PC-9 (cell line): ENCODE measurements at regions not wholly inside any gene's neighbourhood (a gene's known extent, or its start where the extent isn't known, plus 50 kb on each side); places are given as distances from the start of the nearest gene placed in this dataset.

ENCODE experiments used
- BruUV-seq: library from RNA; stranded (reverse); fragments of 400-500 nt; replicated peaks from 2 replicates; lab custom pipeline; 2021; lab: Mats Ljungman, UMichigan
- CTCF ChIA-PET: fragments of 300-600 bp; sonication (Branson Sonifier 250); formaldehyde crosslinking; loops from one replicate; lab custom pipeline; 2022; ENCODE audit warnings: antibody characterized with exemption; lab: Charles Lee
- POLR2A ChIA-PET: fragments of 300-600 bp; sonication (Branson Sonifier 250); formaldehyde crosslinking; loops from one replicate; lab custom pipeline; 2022; ENCODE audit warnings: antibody characterized with exemption; ENCODE audit not compliant: unreplicated experiment; lab: Charles Lee
- DNase-seq, 2 experiments: peaks; one replicate each; pipeline versions ENCODE4 v3.0.0 to v3.0.0-alpha.2; 2015 to 2022; ENCODE audit warnings: mixed read lengths in 1 of 2
- H2AFZ ChIP-seq: fragments of 200-600 bp; sonication (generic); 2 replicates; pipeline ENCODE4 v1.8.1; 2017; ENCODE audit warnings: antibody characterized with exemption
- H3F3A ChIP-seq: fragments of 200-600 bp; sonication (generic); 2 replicates; pipeline ENCODE4 v1.8.1; 2017; ENCODE audit warnings: antibody characterized with exemption, mild to moderate bottlenecking, low read depth; ENCODE audit not compliant: insufficient read depth
- H3K27ac ChIP-seq: fragments of 200-600 bp; sonication (generic); 2 replicates; pipeline ENCODE4 v1.6.1; 2016; ENCODE audit warnings: mixed run types
- H3K27me3 ChIP-seq: fragments of 200-600 bp; sonication (generic); 2 replicates; pipeline ENCODE4 v1.6.1; 2016; ENCODE audit warnings: low read depth, mixed run types; ENCODE audit not compliant: insufficient read depth
- H3K36me3 ChIP-seq: fragments of 200-600 bp; sonication (generic); 2 replicates; pipeline ENCODE4 v1.6.1; 2016; ENCODE audit warnings: low read depth, mixed run types
- H3K4me1 ChIP-seq: fragments of 200-600 bp; sonication (generic); replicated peaks from 2 replicates; pipeline ENCODE4 v1.6.1; 2016; ENCODE audit warnings: mixed run types; ENCODE audit not compliant: insufficient read depth
- H3K4me2 ChIP-seq: fragments of 200-600 bp; sonication (generic); 2 replicates; pipeline ENCODE4 v1.6.1; 2017; ENCODE audit warnings: mixed run types
- H3K4me3 ChIP-seq: fragments of 200-600 bp; sonication (generic); 2 replicates; pipeline ENCODE4 v1.6.1; 2016; ENCODE audit warnings: mixed run types
- H3K79me2 ChIP-seq: fragments of 200-600 bp; sonication (generic); 2 replicates; pipeline ENCODE4 v1.6.1; 2017; ENCODE audit warnings: low read depth, mixed run types
- H3K9me2 ChIP-seq: fragments of 200-600 bp; sonication (generic); 2 replicates; pipeline ENCODE4 v1.8.1; 2017; ENCODE audit warnings: mild to moderate bottlenecking; ENCODE audit not compliant: insufficient read depth
- H3K9me3 ChIP-seq: fragments of 200-600 bp; sonication (generic); 2 replicates; pipeline ENCODE4 v1.8.1; 2016; ENCODE audit warnings: low read depth; ENCODE audit not compliant: insufficient read depth
- H4K20me1 ChIP-seq: fragments of 200-600 bp; sonication (generic); 2 replicates; pipeline ENCODE4 v1.8.1; 2017; ENCODE audit not compliant: insufficient read depth
- EZH2 ChIP-seq: fragments of 200-600 bp; sonication (generic); IDR thresholded peaks from 2 replicates; pipeline ENCODE4 v1.8.0; 2017; ENCODE audit warnings: antibody characterized with exemption, low read depth
- intact Hi-C: fragments of 100-400 bp; cut with micrococcal nuclease; formaldehyde crosslinking; loops from one replicate; pipeline ENCODE4 v1.10.0; 2022; ENCODE audit not compliant: unreplicated experiment
- TF ChIP-seq, protein P1 (sequence below): fragments of 200-600 bp; sonication (generic); conservative IDR thresholded peaks from 2 replicates; pipeline ENCODE4 v1.6.1; 2017; ENCODE audit warnings: mixed run types, antibody characterized with exemption, mild to moderate bottlenecking, moderate library complexity

DNA sequence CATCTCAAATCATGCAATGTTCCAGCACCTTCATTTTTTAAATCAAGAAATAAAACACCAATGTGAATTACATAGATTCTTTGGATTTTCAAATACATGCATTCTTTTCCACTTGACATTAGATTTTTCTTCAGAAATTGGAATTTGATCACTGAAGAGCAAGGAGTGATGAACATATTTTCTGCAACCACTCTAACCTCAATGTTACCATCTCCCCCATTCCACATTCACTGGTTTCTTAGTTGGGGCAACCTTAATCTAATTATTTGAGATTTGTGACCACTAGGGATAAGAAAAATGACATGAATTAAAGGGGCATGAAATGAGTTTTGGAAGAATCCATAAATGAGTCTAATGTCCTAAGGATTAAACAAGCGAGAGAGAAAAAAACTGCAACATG lies 168.7 kb upstream of the NR5A2 start:
- Histone ChIP-seq H3K9me2 (no peaks in the 10 kb centered on the region), H3K79me2 (no peaks in the 10 kb centered on the region), H4K20me1 (no peaks in the 10 kb centered on the region), H3F3A (peaks cover 12% of the 10 kb centered on the region; the same call in 1 of the 2 replicates), H3K36me3 (no peaks in the 10 kb centered on the region), H3K4me3 (no peak overlapping the region), H3K9me3 (no peaks in the 10 kb centered on the region; the same call in 1 of the 2 replicates), H3K4me2 (no peak overlapping the region), H2AFZ (no peak overlapping the region), H3K27me3 (no peaks in the 10 kb centered on the region), H3K4me1 (peaks cover 16% of the 10 kb centered on the region), H3K27ac (peak overlapping the region; percentile 56)
- BruUV-seq: no TSS peak
- ChIA-PET CTCF (no interaction called here), POLR2A (no interaction called here)
- no peak for DNase-seq
- intact Hi-C loops: no loop called here
- TF ChIP-seq EZH2: no peak
- TF ChIP-seq, protein P1, sequence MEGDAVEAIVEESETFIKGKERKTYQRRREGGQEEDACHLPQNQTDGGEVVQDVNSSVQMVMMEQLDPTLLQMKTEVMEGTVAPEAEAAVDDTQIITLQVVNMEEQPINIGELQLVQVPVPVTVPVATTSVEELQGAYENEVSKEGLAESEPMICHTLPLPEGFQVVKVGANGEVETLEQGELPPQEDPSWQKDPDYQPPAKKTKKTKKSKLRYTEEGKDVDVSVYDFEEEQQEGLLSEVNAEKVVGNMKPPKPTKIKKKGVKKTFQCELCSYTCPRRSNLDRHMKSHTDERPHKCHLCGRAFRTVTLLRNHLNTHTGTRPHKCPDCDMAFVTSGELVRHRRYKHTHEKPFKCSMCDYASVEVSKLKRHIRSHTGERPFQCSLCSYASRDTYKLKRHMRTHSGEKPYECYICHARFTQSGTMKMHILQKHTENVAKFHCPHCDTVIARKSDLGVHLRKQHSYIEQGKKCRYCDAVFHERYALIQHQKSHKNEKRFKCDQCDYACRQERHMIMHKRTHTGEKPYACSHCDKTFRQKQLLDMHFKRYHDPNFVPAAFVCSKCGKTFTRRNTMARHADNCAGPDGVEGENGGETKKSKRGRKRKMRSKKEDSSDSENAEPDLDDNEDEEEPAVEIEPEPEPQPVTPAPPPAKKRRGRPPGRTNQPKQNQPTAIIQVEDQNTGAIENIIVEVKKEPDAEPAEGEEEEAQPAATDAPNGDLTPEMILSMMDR: no peak

DNA sequence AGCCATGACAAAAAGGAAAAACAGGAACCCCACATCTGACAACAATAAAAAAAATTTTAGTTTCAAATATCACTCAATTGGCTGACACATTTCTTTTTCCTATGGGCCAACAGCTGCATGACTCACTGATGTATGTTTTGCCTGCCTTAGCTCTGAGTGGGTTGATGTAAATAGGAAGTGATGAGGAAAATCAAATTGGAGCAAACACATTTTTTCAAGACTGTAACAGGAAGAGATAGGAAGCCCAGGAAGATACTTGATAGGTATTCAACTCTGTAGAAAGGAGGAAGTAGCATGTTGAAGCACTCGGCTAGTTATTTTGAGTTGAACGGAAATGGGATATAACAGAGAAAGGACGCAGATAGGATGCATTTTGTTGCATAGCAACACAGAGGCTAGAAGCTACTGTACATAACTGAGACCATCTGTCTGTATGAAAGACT lies 168.0 kb upstream of the NR5A2 start:
- Histone ChIP-seq H4K20me1 (no peaks in the 10 kb centered on the region), H3K27ac (peak overlapping the region; percentile 56), H3K4me1 (peaks cover 16% of the 10 kb centered on the region), H3K9me2 (no peaks in the 10 kb centered on the region), H3K9me3 (no peaks in the 10 kb centered on the region; the same call in 1 of the 2 replicates), H3K4me2 (no peak overlapping the region), H3K36me3 (no peaks in the 10 kb centered on the region), H3K27me3 (no peaks in the 10 kb centered on the region), H3F3A (peaks cover 12% of the 10 kb centered on the region; the same call in 1 of the 2 replicates), H2AFZ (no peak overlapping the region), H3K79me2 (no peaks in the 10 kb centered on the region), H3K4me3 (no peak overlapping the region)
- CTCF ChIA-PET: no interaction called here
- DNase-seq: peak; percentile 15 to 83
- POLR2A ChIA-PET: no interaction called here
- intact Hi-C loops: no loop called here
- BruUV-seq: no TSS peak
- TF ChIP-seq, protein P1: no peak
- TF ChIP-seq EZH2: no peak

DNA sequence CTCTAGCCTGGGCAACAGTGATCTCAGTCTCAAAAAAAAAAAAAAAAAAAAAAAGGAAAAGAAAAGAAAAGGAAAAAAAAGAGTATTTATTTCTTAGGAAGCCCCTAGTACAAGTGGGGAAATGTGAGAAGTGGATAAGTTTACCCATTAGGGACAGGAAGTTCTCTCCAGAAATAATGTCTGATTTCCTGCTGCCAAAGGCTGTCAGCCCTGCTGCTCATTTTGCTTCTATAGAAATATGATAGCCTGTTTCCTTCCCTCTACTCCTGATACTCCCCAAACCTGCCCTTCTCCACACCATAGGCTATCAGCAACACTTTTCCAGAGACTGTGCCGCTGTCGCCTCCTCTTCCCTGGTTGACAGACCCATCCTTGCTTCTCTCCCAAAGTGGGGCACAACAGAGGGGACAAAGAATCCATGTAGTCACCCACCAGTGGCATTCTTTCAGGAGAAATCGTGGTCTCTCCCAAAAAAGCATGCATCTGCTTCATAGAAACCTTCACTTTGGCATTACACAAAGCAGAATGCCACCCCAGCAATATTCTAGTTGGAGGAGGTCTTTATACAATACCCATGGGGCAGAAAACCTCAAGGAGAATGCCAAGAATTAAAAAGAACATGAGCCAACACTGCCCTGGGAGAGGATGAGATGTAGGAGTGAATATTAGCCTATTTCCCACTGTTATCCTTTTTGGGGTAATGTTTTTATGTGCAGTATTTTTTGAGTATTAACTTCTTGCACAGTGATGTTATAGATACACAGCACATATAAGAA lies 166.3 kb upstream of the NR5A2 start:
- no TSS peak for BruUV-seq

More for the DNA sequence above, 166.3 kb upstream of the NR5A2 start:
- intact Hi-C loops: no loop called here
- DNase-seq: no peak
- H4K20me1 ChIP-seq: no peaks in the 10 kb centered on the region
- no peaks in the 10 kb centered on the region for H3K36me3 ChIP-seq
- no peaks in the 10 kb centered on the region for H3K9me2 ChIP-seq
- TF ChIP-seq EZH2: no peak
- TF ChIP-seq, protein P1: no peak
- H3K27ac ChIP-seq: no peak overlapping the region
- H3K4me1 ChIP-seq: peaks cover 16% of the 10 kb centered on the region
- no peaks in the 10 kb centered on the region for H3K27me3 ChIP-seq
- ChIA-PET POLR2A (no interaction called here), CTCF (no interaction called here)
- 0 out of 2 replicates have a peak, but pooled peaks cover 8% of the 10 kb centered on the region for H3F3A ChIP-seq
- H2AFZ ChIP-seq: no peak overlapping the region
- no peak overlapping the region for H3K4me3 ChIP-seq
- H3K79me2 ChIP-seq: no peaks in the 10 kb centered on the region
- no peaks in the 10 kb centered on the region; the same call in 1 of the 2 replicates for H3K9me3 ChIP-seq
- H3K4me2 ChIP-seq: no peak overlapping the region
